GM21576 (cell line): ENCODE measurements at regions not wholly inside any gene's neighbourhood (a gene's known extent, or its start where the extent isn't known, plus 50 kb on each side); places are given as distances from the start of the nearest gene placed in this dataset.

ENCODE experiments used
- ATAC-seq: cut with Tn5 transposase; IDR thresholded peaks from one replicate; pipeline ENCODE4 v1.9.1; 2021; ENCODE audit warnings: mild to moderate bottlenecking, moderate library complexity; ENCODE audit not compliant: unreplicated experiment

- no peak for ATAC-seq
These were observed 57.7 kb upstream of the TNS3 start for GRCh38 chr7:47639495-47640110.

GRCh38 chr7:47638679-47639315 lies 56.9 kb upstream of the TNS3 start:
- no peak for ATAC-seq

- no peak for ATAC-seq
These were observed 54.7 kb upstream of the TNS3 start for GRCh38 chr7:47636433-47637175.

- no peak for ATAC-seq
These were observed 54.1 kb upstream of the TNS3 start for GRCh38 chr7:47636081-47636432.

GRCh38 chr7:47635091-47636080 lies 53.5 kb upstream of the TNS3 start:
- no peak for ATAC-seq

GRCh38 chr7:47634273-47634672 lies 52.4 kb upstream of the TNS3 start:
- ATAC-seq: no peak

GRCh38 chr7:47633134-47633533 lies 51.2 kb upstream of the TNS3 start:
- no peak for ATAC-seq
